Tibial nerve (tissue), 4 donors: ENCODE measurements at regions not wholly inside any gene's neighbourhood (a gene's known extent, or its start where the extent isn't known, plus 50 kb on each side); places are given as distances from the start of the nearest gene placed in this dataset.

Experiments
- DNase-seq, 2 donors: peaks; one replicate each; pipeline ENCODE4 v3.0.0-alpha.2; 2019; ENCODE audit warnings: low spot score in 2 of 2
- H3K27ac ChIP-seq, 4 donors: fragments of 200-600 bp; sonication (generic) in 3 of 4; one replicate each; pipeline ENCODE4 v1.5.1; 2017 to 2019; ENCODE audit warnings: mild to moderate bottlenecking in 1 of 4
- H3K27me3 ChIP-seq, 2 donors: fragments of 200-600 bp; sonication (generic) in 1 of 2; one replicate each; pipeline versions ENCODE4 v1.5.1 to v1.6.0; 2017 to 2019
- H3K36me3 ChIP-seq, 3 donors: fragments of 200-600 bp; sonication (generic); one replicate each; pipeline ENCODE4 v1.5.1; 2018 to 2019
- H3K4me1 ChIP-seq, 4 donors: fragments of 200-600 bp; sonication (generic) in 3 of 4; one replicate each; pipeline ENCODE4 v1.5.1; 2017 to 2019
- H3K4me3 ChIP-seq, 4 donors: fragments of 200-600 bp; sonication (generic) in 3 of 4; one replicate each; pipeline ENCODE4 v1.5.1; 2017 to 2019; ENCODE audit warnings: mild to moderate bottlenecking in 1 of 4, moderate library complexity in 1 of 4
- H3K9me3 ChIP-seq, 4 donors: fragments of 200-600 bp; sonication (generic) in 3 of 4; one replicate each; pipeline ENCODE4 v1.5.1; 2017 to 2019
- CTCF ChIP-seq, 5 experiments: fragments of 200-600 bp in 3 of 5; fragments of 450-650 bp in 2 of 5; sonication (generic) in 3 of 5; IDR thresholded peaks; one replicate each; pipeline ENCODE4 v1.5.1; 2016 to 2019; ENCODE audit warnings: antibody characterized with exemption in 5 of 5, mild to moderate bottlenecking in 3 of 5, moderate library complexity in 2 of 5
- EP300 ChIP-seq, 2 donors: sonication (generic); formaldehyde crosslinking; IDR thresholded peaks; one replicate each; pipeline ENCODE4 v1.6.1; 2017; ENCODE audit warnings: antibody characterized with exemption in 2 of 2, mild to moderate bottlenecking in 1 of 2
- POLR2A ChIP-seq, 2 donors: fragments of 450-650 bp; IDR thresholded peaks; one replicate each; pipeline ENCODE4 v1.6.1; 2017; ENCODE audit warnings: antibody characterized with exemption in 2 of 2, mild to moderate bottlenecking in 2 of 2, moderate library complexity in 2 of 2
- WGBS, 2 donors: methylation state at CpG; one replicate each; pipeline ENCODE4 v1.1.5; 2018; 5-methylcytosine and 5-hydroxymethylcytosine counted together

- Histone ChIP-seq H3K9me3 (no peaks in the 10 kb centered on the region), H3K27ac (no peak overlapping the region), H3K4me1 (peaks cover 0 to 9% (median 2%) of the 10 kb centered on the region in 4 donors), H3K4me3 (no peak overlapping the region), H3K27me3 (peaks cover 0 to 16% of the 10 kb centered on the region in 2 donors), H3K36me3 (no peaks in the 10 kb centered on the region)
- WGBS, 2 donors, result 52 to 71% methylated on average over 1 of the region's 1 CpG
- no peak for DNase-seq
- TF ChIP-seq EP300 (IDR thresholded peaks at IDR 0.05) (no peak), POLR2A (IDR thresholded peaks at IDR 0.05) (no peak), CTCF (IDR thresholded peaks at IDR 0.05) (no peak)
These were observed 83.0 kb upstream of the TBC1D3K start for GRCh38 chr17:37841232-37841631.

- DNase-seq, result no peak
- no peaks in the 10 kb centered on the region for H3K9me3 ChIP-seq
- H3K4me3 ChIP-seq, result no peak overlapping the region
- H3K4me1 ChIP-seq, result peaks cover 0 to 9% (median 2%) of the 10 kb centered on the region in 4 donors
- TF ChIP-seq EP300 (IDR thresholded peaks at IDR 0.05) (no peak), POLR2A (IDR thresholded peaks at IDR 0.05) (no peak), CTCF (IDR thresholded peaks at IDR 0.05) (no peak)
- H3K27me3 ChIP-seq, result peaks cover 0 to 16% of the 10 kb centered on the region in 2 donors
- 80 to 84% methylated on average over 7 of the region's 7 CpGs for WGBS, 2 donors
- no peak overlapping the region for H3K27ac ChIP-seq
- H3K36me3 ChIP-seq, result no peaks in the 10 kb centered on the region
These were observed 83.6 kb upstream of the TBC1D3K start for GRCh38 chr17:37840576-37840975.

GRCh38 chr17:37839196-37839978, 84.8 kb upstream of the TBC1D3K start:
- H3K27me3 ChIP-seq, result peaks cover 0 to 7% of the 10 kb centered on the region in 2 donors
- 64% methylated on average over 14 of the region's 14 CpGs for WGBS, 2 donors
- TF ChIP-seq EP300 (IDR thresholded peaks at IDR 0.05) (no peak), POLR2A (IDR thresholded peaks at IDR 0.05) (no peak), CTCF (IDR thresholded peaks at IDR 0.05) (no peak)

GRCh38 chr17:37838276-37838675, 85.9 kb upstream of the TBC1D3K start:
- H3K9me3 ChIP-seq, result no peaks in the 10 kb centered on the region
- no peak overlapping the region for H3K4me3 ChIP-seq
- WGBS, 2 donors, result 77 to 83% methylated on average over 8 of the region's 8 CpGs
- no peak for DNase-seq
- no peak overlapping the region for H3K27ac ChIP-seq
- no peak for TF ChIP-seq EP300 (IDR thresholded peaks at IDR 0.05)
- TF ChIP-seq POLR2A (IDR thresholded peaks at IDR 0.05), result no peak
- no peaks in the 10 kb centered on the region for H3K36me3 ChIP-seq
- H3K27me3 ChIP-seq, result no peaks in the 10 kb centered on the region
- H3K4me1 ChIP-seq, result no peaks in the 10 kb centered on the region

More at GRCh38 chr17:37839196-37839978, 84.8 kb upstream of the TBC1D3K start:
- no peak overlapping the region for H3K4me3 ChIP-seq
- no peaks in the 10 kb centered on the region for H3K9me3 ChIP-seq
- H3K36me3 ChIP-seq, result no peaks in the 10 kb centered on the region
- H3K4me1 ChIP-seq, result peaks cover 0 to 4% (median 0%) of the 10 kb centered on the region in 4 donors
- no peak for DNase-seq
- H3K27ac ChIP-seq, result no peak overlapping the region

DNA sequence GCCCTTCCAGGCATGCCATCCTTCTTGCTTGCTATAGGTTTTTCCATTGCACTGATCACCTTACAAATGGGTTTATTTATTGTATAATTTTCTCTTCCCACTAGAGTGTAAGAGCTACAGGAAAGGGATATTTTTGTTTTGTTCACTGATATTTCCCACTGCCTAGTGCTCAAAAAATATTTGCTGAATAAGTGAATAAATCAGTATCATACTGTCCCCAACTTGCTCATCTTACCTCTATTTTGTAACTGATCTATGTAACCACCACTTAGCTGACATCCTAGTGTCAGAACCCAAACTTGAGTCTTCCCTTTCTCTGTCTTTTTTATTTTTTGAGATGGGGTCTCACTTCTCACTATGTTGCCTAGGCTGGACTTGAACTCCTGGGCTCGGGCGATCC, 87.6 kb upstream of the TBC1D3K start:
- H3K27ac ChIP-seq, result no peak overlapping the region
- H3K36me3 ChIP-seq, result no peaks in the 10 kb centered on the region
- no peak overlapping the region for H3K4me3 ChIP-seq
- H3K27me3 ChIP-seq, result no peaks in the 10 kb centered on the region
- WGBS, 2 donors, result 87 to 93% methylated on average over 2 of the region's 2 CpGs
- TF ChIP-seq POLR2A (IDR thresholded peaks at IDR 0.05), result no peak
- TF ChIP-seq EP300 (IDR thresholded peaks at IDR 0.05), result no peak
- TF ChIP-seq CTCF (IDR thresholded peaks at IDR 0.05), result no peak
- H3K9me3 ChIP-seq, result no peaks in the 10 kb centered on the region
- no peaks in the 10 kb centered on the region for H3K4me1 ChIP-seq
- DNase-seq, result no peak
